Lung microvascular endothelial cell (primary cell): ENCODE measurements at regions not wholly inside any gene's neighbourhood (a gene's known extent, or its start where the extent isn't known, plus 50 kb on each side); places are given as distances from the start of the nearest gene placed in this dataset.

Experiments used
- DNase-seq, 2 donors: peaks; one replicate each; pipeline versions ENCODE4 v3.0.0 to v3.0.0-alpha.2; 2010; ENCODE audit warnings: low read depth in 2 of 2

GRCh38 chr16:76900285-76901263 is 290.4 kb upstream of the MON1B start:
- DNase-seq = no peak

GRCh38 chr16:76906552-76906951 is 284.4 kb upstream of the MON1B start:
- DNase-seq = no peak

DNA sequence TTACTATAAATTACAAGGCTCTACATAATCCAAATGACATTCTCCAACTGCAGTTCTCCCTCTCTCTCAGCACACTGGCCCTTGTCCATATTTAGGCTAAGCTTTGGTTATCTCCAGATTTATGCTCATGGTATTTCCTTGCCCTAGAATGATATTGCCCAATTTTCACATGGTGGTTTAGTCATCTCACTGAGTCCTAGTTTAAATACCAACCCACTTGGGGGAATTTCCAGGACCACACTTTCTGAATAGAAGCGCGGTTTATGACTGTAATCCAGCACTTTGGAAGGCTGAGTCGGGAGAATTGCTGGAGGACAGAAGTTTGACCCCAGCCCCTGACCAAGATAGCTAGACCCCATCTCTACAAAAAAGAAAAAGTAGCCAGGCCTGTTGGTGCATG is 280.1 kb upstream of the MON1B start:
- no peak for DNase-seq

DNA sequence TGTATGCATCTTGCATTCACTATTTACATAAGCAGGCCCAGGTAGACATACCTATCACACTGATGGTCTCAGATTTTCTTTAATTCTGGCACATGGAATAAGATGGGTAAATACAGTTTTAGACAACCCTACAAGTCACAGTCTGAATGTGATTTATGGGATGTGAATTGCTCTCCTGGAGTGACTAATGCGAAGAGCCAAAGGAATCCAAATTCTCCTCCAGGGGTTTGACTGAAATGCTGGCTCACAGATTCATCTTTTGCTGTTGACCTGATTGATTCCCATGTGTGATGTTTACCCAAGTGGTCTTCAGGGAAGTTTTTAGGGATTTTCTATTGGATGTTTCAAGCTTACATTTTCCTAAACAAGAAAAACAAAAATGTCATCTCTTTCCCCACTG is 277.9 kb upstream of the MON1B start:
- DNase-seq = no peak

DNA sequence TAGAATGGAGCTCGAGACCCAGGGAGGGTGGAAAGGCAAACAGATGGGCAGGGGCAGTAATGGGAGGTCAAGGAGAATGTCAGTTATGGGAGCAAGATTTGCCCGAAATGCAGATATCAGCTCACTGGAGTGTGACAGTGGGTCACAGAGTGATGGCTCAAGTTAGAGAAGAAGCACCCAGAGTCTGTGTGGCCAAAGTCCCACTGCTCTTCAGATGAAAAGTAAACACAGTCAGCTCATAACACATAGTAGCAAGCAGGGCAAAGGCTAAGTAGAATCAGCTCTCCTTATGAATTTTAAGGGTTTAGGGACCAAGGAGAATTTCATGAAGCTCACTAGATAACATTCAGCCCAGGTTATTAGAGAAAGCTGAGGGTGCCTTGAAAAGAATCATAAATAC is 264.9 kb upstream of the MON1B start:
- DNase-seq = no peak

DNA sequence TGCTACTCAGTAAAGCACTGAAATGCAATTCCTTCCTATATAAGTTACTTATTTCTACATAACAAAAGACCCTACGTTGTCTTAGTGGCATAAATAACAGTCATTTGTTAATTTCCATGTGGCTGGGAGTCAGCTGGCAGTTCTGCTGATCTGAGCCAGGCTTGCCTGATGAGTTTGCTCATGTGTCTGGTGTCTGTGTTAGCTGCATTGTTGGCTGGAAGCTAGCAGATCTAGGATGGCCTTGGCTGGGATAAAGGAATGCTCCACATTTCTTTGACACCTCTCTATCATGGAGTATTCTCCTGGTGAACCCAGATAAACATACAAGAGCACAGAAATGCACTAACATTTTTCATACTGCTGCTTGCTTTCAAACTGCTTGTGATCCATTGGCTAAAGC is 264.4 kb upstream of the MON1B start:
- no peak for DNase-seq

- no peak for DNase-seq
These were observed 259.8 kb upstream of the MON1B start for GRCh38 chr16:76931186-76931585.

- DNase-seq = no peak
These were observed 258.3 kb upstream of the MON1B start for GRCh38 chr16:76932541-76933211.

- DNase-seq = no peak
These were observed 250.7 kb upstream of the MON1B start for GRCh38 chr16:76940251-76940650.

GRCh38 chr16:76941113-76941512 is 249.9 kb upstream of the MON1B start:
- no peak for DNase-seq

- no peak for DNase-seq
These were observed 248.9 kb upstream of the MON1B start for GRCh38 chr16:76942089-76942488.

DNA sequence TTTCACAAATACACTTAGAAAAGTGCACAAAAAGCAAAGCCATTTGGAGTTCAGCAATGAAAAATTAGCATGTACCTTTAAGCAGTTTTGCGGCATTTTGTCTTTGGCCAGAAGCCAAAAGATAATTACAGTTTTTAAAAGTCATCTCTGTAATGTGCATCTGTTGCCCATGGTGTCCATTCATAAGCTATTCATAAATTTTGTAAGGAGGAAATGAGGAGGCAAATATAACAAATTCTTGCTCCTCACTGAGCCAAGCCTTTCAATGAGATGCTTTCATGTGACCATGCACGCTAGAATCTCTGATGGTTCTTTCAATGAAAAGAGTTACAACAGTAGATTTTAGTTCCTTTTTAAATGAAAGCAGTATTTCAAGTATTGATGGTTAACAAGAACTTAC is 247.1 kb upstream of the MON1B start:
- DNase-seq = no peak

DNA sequence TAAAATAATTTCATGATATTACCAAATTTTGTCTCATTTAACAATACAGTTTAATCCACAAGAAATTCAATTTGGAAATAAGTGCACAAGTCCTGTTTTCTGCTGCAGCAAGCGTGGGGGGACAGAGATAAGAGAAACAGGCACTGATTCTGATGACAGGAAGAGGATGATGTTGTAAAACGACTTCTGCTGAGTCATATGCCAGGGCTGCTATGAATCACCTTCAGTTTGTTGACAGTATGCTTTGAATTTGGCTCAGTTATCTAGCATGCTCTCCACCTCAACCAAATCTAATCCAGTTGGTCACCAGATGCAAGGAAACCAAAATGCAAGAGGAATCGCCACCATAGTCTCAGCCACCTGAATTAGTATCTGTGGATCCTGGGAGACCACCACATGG is 244.1 kb upstream of the MON1B start:
- DNase-seq = peak in 1 of 2 donors; percentile 51

GRCh38 chr16:76947749-76948148 is 243.2 kb upstream of the MON1B start:
- no peak for DNase-seq

- DNase-seq = no peak
These were observed 235.4 kb upstream of the MON1B start for GRCh38 chr16:76955629-76956028.

- DNase-seq = no peak
These were observed 234.6 kb upstream of the MON1B start for GRCh38 chr16:76956394-76956793.

DNA sequence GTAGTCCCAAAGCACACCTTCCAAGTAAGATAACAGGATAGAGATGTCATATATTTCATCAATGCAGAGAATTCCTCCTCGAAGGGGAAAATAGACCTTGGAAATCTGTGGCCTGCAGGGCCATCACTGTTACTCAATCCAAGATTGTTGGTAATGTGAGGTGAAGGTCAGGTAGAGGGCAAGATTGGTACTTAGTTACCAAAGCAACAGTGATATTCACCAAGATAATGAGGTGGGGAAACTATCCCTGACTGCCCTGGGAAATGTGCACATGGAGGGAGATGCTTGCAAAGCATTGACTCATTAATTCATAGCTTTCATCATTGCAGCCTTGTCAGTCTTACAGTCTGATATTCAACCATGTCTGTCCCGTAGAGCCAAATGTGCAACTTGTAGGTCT is 234.1 kb upstream of the MON1B start:
- no peak for DNase-seq

- no peak for DNase-seq
These were observed 231.8 kb upstream of the MON1B start for GRCh38 chr16:76959166-76959565.

DNA sequence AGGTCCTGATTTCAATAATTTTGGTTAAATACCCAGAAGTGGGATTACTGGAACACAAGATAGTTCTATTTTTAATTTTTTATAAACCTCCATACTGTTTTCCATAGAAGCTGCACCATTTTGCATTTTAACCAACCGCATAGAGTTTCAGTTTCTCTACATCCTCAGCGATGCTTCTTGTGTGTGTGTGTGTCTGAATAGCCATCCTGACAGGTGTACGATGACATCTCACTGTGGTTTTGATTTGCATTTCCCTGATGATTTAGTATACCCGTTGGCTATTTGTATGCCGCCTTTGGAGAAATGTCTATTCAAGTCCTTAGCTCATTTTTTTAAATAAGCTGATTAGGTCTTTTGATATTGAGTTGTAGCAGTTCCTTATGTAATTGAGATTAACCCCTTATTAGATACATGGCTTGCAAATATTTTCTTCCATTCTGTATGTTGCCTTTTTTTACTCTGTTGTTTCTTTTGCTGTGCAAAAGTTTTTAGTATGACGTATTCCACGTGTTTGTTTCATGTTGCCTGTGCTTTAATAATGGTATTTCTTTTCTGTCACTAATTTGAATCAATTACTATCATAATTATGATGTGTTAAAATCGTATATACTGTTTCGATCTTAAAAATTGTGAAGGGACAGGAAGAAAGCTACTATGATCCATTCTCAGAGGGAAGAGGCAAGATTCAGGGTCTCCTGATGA is 227.2 kb upstream of the MON1B start:
- DNase-seq = no peak

DNA sequence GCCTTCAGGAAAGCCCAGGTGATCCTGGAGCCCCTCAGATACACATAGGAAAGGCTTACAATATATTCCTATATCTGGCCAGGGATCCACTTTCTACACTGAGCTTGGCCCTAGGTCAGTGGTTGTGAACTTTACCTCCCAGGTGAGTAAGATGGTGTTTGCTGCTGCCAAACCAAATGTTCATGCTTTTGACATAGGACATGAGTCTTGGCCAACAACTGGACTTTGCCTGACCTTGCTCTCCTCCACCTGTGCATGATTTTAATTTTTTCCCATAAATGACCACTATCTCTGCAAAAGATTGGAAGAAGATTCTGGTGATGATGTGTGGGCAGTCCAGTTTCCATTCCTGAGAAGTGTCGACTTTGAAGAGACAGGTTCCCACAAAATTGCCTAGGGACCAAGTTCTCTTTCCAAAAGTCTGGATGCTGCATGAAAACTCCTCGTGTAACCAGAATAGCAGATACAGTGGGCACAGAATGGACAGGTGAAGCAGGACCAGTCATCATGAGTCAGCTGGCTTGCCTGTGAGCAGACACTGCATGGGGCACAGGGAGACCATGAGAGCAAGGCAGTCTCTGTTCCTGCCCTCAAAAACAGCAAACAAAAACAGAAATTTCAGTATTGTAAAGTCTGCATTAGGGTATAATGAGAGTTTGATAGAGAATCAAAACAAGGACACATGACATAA is 226.4 kb upstream of the MON1B start:
- DNase-seq = no peak

DNA sequence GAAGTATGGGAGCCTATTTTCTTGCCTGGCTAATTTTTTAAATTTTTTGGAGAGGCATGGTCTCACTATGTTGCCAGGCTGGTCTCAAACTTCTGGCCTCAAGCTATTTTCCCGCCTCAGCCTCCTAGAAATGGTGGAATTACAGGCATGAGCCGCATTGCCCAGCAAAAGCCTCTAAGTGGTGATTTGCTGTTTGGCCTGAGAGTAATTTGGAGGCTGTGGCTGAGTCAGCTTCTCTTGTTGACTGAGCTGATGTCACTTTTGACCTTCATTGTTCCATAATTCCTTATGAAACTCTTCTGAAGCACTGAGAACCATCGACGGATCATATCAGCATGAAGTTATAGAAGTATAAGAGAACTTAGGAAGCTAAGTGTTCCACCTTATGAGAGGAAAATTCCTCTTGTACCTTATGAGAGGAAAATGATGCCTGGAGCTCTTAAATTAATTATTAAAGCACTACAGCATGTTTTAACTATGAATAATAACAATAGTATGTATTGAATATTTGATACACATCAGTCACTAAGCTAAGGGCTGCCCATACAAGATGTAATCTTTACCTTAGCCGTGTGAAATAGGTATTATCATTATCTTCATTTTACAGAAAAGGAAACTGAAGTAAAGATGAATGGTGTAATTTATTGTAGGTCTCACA is 220.8 kb upstream of the MON1B start:
- no peak for DNase-seq
